Activated CD4-positive, CD25-positive, alpha-beta regulatory T cell treated with anti-CD3 and anti-CD28 coated beads, Interleukin-2, amount 50 U/mL, for 72 hours (primary cell): ENCODE measurements at regions not wholly inside any gene's neighbourhood (a gene's known extent, or its start where the extent isn't known, plus 50 kb on each side); places are given as distances from the start of the nearest gene placed in this dataset.

ENCODE experiments used
- DNase-seq: peaks from one replicate; pipeline ENCODE4 v3.0.0; 2021

DNA sequence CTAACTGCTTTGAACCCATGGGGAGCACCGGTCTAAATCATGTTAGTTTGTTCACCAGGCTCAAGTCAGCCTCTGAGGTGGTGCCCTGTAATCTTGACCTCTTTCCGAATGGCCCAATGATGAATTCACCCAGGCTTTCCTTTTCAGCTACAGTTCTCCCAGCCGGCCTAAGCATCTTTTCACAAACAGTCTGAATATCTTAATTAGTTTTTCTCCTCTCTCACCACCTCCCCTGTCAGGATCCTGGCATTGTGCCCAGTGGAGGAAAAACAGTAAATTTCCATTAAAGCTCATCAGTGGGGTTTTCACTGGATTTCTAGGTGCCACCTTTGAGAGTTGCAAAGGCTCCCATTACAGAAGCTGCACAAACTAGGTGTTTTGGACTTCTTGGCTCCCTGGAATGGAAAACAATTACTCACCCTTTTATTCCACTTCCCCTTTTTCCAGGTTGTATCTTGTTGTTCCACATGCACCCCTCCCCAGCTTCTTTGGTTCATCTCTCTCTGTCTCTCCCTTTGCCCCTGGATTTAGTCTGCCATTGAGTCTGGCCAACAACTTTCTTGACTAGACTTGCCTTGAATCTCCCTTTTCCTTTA is 69.4 kb upstream of the ADAMTSL1 start:
- DNase-seq = no peak

DNA sequence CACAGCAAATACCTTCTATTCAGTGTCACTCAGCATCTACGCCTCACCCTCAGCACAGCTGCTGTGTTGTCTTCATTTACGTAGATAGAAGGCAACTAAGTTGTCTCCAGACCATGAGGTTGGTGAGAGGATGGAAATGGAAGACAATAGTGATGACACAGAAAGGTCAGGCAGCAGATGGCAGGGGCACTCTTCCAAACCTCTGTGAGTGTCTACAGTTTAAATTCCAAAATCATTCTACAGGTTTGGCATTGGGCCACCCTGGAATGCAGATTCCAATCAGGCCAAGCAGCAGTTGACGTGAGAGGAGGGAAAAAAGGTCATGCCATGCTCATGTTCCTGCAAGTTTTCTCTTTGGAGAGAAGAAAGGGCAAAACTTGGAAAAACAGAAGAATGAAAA is 68.7 kb upstream of the ADAMTSL1 start:
- DNase-seq = no peak

DNA sequence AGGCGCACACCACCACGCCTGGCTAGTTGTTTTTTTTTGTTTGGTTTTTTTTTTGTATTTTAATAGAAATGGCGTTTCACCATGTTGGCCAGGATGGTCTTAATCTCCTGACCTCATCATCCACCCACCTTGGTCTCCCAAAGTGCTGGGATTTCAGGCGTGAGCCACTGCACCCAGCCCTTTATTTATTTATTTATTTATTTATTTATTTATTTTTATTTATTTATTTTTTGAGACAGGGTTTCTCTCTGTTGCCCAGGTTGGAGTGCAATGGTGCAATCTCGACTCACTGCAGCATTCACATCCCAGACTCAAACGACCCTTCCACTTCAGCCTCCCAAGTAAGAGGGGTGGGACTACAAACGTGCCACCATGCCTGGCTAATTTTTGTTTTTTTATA is 63.0 kb upstream of the ADAMTSL1 start:
- DNase-seq = no peak

GRCh38 chr9:18421391-18421790 is 52.6 kb upstream of the ADAMTSL1 start:
- no peak for DNase-seq

DNA sequence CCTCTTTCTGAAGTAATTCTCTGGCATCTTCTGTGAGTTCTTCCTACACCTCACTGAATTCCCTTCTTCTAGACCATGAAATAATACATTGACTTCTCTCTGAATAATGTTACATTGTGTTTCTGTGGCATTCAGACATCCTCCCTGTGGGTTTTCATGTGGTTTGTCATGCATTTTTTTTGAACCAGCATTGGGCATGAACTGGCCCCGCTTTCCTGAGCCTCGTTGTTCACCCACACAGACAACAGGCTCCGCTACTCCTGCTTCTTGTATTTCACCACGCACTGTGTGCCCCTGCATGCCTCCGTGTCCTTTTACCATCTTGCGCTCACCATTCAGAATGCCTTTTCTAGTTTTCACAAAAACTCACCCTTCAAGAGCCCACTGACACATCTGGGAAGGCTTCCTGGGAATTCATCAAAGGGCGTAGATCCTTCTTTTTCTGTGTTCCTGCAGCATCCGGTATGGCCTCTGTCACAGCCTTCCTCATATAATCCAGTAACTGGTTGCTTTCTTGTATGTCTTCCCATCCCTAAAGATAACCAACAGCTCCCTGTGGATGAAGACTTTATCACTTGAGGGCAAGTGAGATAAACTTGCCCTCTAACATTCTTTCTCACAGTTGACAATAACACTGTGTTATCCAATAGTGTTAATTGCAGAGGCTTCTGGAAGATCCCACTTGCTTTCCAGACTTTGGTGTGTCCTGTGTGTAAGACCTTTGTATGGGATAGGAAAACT is 51.5 kb upstream of the ADAMTSL1 start:
- no peak for DNase-seq

GRCh38 chr9:18423791-18424531 is 50.0 kb upstream of the ADAMTSL1 start:
- DNase-seq = no peak
